ENCODE measurements at regions not wholly inside any gene's neighbourhood (a gene's known extent, or its start where the extent isn't known, plus 50 kb on each side); places are given as distances from the start of the nearest gene placed in this dataset.

- Mint-ChIP-seq H3K4me3 (no peak overlapping the region), H3K27me3 (ENCODE audit: low read depth in 2 of 2) (no peaks in the 10 kb centered on the region), H3K4me1 (no peaks in the 10 kb centered on the region), H3K9me3 (peaks cover 6 to 17% of the 10 kb centered on the region in 2 donors), H3K27ac (no peak overlapping the region), H3K36me3 (no peaks in the 10 kb centered on the region)
- H3K4me3 ChIP-seq (ENCODE audit: low read length): no peak overlapping the region
- H3K4me1 ChIP-seq (ENCODE audit: control insufficient read depth, insufficient read depth, low read length): no peaks in the 10 kb centered on the region
- 91% methylated on average over 3 of the region's 5 CpGs for whole genome bisulfite sequencing (ENCODE audit: insufficient coverage)
- intact Hi-C loops (cut with micrococcal nuclease): no loop called here
- no peaks in the 10 kb centered on the region for H3K9me3 ChIP-seq (ENCODE audit: control insufficient read depth, insufficient read depth, low read length)
- ATAC-seq: no peak
- no peak for TF ChIP-seq CTCF (IDR thresholded peaks at IDR 0.05)
- H3K27ac ChIP-seq (ENCODE audit: low read length): no peak overlapping the region
- no peak for DNase-seq
- H3K36me3 ChIP-seq (ENCODE audit: control insufficient read depth, insufficient read depth, low read length): no peaks in the 10 kb centered on the region
- H3K27me3 ChIP-seq (ENCODE audit: control insufficient read depth, insufficient read depth, low read length): no peaks in the 10 kb centered on the region
Observed at GRCh38 chr4:148778980-148779675, 336.9 kb upstream of the NR3C2 start.

- H3K27ac Mint-ChIP-seq: no peak overlapping the region
- 100% methylated on average over 1 of the region's 3 CpGs for WGBS (ENCODE audit: insufficient coverage)
- no peaks in the 10 kb centered on the region for H3K27me3 Mint-ChIP-seq (ENCODE audit: low read depth in 2 of 2)
- Histone ChIP-seq H3K36me3 (ENCODE audit: control insufficient read depth, insufficient read depth, low read length) (no peaks in the 10 kb centered on the region), H3K4me1 (ENCODE audit: control insufficient read depth, insufficient read depth, low read length) (no peaks in the 10 kb centered on the region), H3K27ac (ENCODE audit: low read length) (no peak overlapping the region), H3K27me3 (ENCODE audit: control insufficient read depth, insufficient read depth, low read length) (no peaks in the 10 kb centered on the region), H3K4me3 (ENCODE audit: low read length) (no peak overlapping the region), H3K9me3 (ENCODE audit: control insufficient read depth, insufficient read depth, low read length) (no peaks in the 10 kb centered on the region)
- ATAC-seq (no peak), DNase-seq (no peak)
- H3K36me3 Mint-ChIP-seq: no peaks in the 10 kb centered on the region
- H3K4me3 Mint-ChIP-seq: no peak overlapping the region
- TF ChIP-seq CTCF (IDR thresholded peaks at IDR 0.05): no peak
- no peaks in the 10 kb centered on the region for H3K4me1 Mint-ChIP-seq
- peaks cover 6 to 14% of the 10 kb centered on the region in 2 donors for H3K9me3 Mint-ChIP-seq
- intact Hi-C loops (cut with micrococcal nuclease): no loop called here
Observed at GRCh38 chr4:148776941-148777340, 334.7 kb upstream of the NR3C2 start.

- H3K4me1 Mint-ChIP-seq: no peaks in the 10 kb centered on the region
- H3K4me3 ChIP-seq (ENCODE audit: low read length): no peak overlapping the region
- no peak overlapping the region for H3K27ac Mint-ChIP-seq
- no peaks in the 10 kb centered on the region for H3K27me3 ChIP-seq (ENCODE audit: control insufficient read depth, insufficient read depth, low read length)
- H3K36me3 Mint-ChIP-seq: no peaks in the 10 kb centered on the region
- 87% methylated on average over 3 of the region's 3 CpGs for WGBS (ENCODE audit: insufficient coverage)
- peaks cover 6 to 7% of the 10 kb centered on the region in 2 donors for H3K9me3 Mint-ChIP-seq
- no peak overlapping the region for H3K4me3 Mint-ChIP-seq
- H3K27ac ChIP-seq (ENCODE audit: low read length): no peak overlapping the region
- no peaks in the 10 kb centered on the region for H3K27me3 Mint-ChIP-seq (ENCODE audit: low read depth in 2 of 2)
- no peaks in the 10 kb centered on the region for H3K4me1 ChIP-seq (ENCODE audit: control insufficient read depth, insufficient read depth, low read length)
- intact Hi-C loops (cut with micrococcal nuclease): no loop called here
- no peaks in the 10 kb centered on the region for H3K36me3 ChIP-seq (ENCODE audit: control insufficient read depth, insufficient read depth, low read length)
- TF ChIP-seq CTCF (IDR thresholded peaks at IDR 0.05): no peak
- H3K9me3 ChIP-seq (ENCODE audit: control insufficient read depth, insufficient read depth, low read length): no peaks in the 10 kb centered on the region
- ATAC-seq (no peak), DNase-seq (no peak)
Observed at GRCh38 chr4:148774134-148774533, 331.9 kb upstream of the NR3C2 start.

- Histone ChIP-seq H3K4me3 (ENCODE audit: low read length) (no peak overlapping the region), H3K27me3 (ENCODE audit: control insufficient read depth, insufficient read depth, low read length) (no peaks in the 10 kb centered on the region), H3K4me1 (ENCODE audit: control insufficient read depth, insufficient read depth, low read length) (no peaks in the 10 kb centered on the region), H3K36me3 (ENCODE audit: control insufficient read depth, insufficient read depth, low read length) (no peaks in the 10 kb centered on the region), H3K27ac (ENCODE audit: low read length) (no peak overlapping the region), H3K9me3 (ENCODE audit: control insufficient read depth, insufficient read depth, low read length) (no peaks in the 10 kb centered on the region)
- ATAC-seq (no peak), DNase-seq (no peak)
- no peak for TF ChIP-seq CTCF (IDR thresholded peaks at IDR 0.05)
- Mint-ChIP-seq H3K9me3 (peaks cover 5 to 7% of the 10 kb centered on the region in 2 donors), H3K27ac (no peak overlapping the region), H3K36me3 (no peaks in the 10 kb centered on the region), H3K4me3 (no peak overlapping the region), H3K4me1 (no peaks in the 10 kb centered on the region), H3K27me3 (ENCODE audit: low read depth in 2 of 2) (no peaks in the 10 kb centered on the region)
- intact Hi-C loops (cut with micrococcal nuclease): no loop called here
- WGBS (ENCODE audit: insufficient coverage): 90% methylated on average over 2 of the region's 2 CpGs
Observed at GRCh38 chr4:148773313-148773712, 331.1 kb upstream of the NR3C2 start.

Measured in natural killer cell (primary cell).